RWPE2 (cell line): ENCODE measurements at regions not wholly inside any gene's neighbourhood (a gene's known extent, or its start where the extent isn't known, plus 50 kb on each side); places are given as distances from the start of the nearest gene placed in this dataset.

Source experiments
- ATAC-seq: fragments of 200-7000 bp; cut with Tn5 transposase; 3 replicates; pipeline ENCODE4 v1.9.1; 2021; ENCODE audit warnings: low read depth
- DNase-seq: peaks from one replicate; pipeline ENCODE4 v3.0.0-alpha.2; 2020; ENCODE audit warnings: low spot score
- H3K27ac ChIP-seq: fragments of 450-650 bp; 2 replicates; pipeline ENCODE4 v1.5.1; 2017; ENCODE audit warnings: mild to moderate bottlenecking; ENCODE audit not compliant: poor library complexity, severe bottlenecking
- H3K27me3 ChIP-seq: fragments of 250-450 bp; sonication (Bioruptor Pico); 2 replicates; pipeline ENCODE4 v1.5.1; 2021; ENCODE audit warnings: mild to moderate bottlenecking, moderate library complexity; ENCODE audit not compliant: insufficient read depth, poor library complexity, severe bottlenecking
- H3K36me3 ChIP-seq: fragments of 250-450 bp; sonication (Bioruptor Pico); 2 replicates; pipeline ENCODE4 v1.5.1; 2020; ENCODE audit warnings: low read depth, mild to moderate bottlenecking, moderate library complexity
- H3K4me1 ChIP-seq: fragments of 250-450 bp; sonication (Bioruptor Pico); 2 replicates; pipeline ENCODE4 v1.5.1; 2021; ENCODE audit warnings: mild to moderate bottlenecking, moderate library complexity; ENCODE audit not compliant: insufficient read depth, poor library complexity, severe bottlenecking
- H3K4me3 ChIP-seq: fragments of 250-450 bp; sonication (Bioruptor Pico); 2 replicates; pipeline ENCODE4 v1.5.1; 2021; ENCODE audit warnings: mild to moderate bottlenecking, moderate library complexity; ENCODE audit not compliant: severe bottlenecking
- H3K9me3 ChIP-seq: fragments of 250-450 bp; sonication (Bioruptor Pico); 2 replicates; pipeline ENCODE4 v1.5.1; 2021; ENCODE audit warnings: mild to moderate bottlenecking, moderate library complexity; ENCODE audit not compliant: severe bottlenecking
- TF ChIP-seq, protein P1 (sequence below): fragments of 450-650 bp; IDR thresholded peaks from one replicate; pipeline ENCODE4 v1.5.1; 2017; ENCODE audit warnings: mild to moderate bottlenecking, moderate library complexity; ENCODE audit not compliant: poor library complexity, severe bottlenecking

- no peak for ATAC-seq
- H3K27ac ChIP-seq = no peak overlapping the region
- no peaks in the 10 kb centered on the region for H3K36me3 ChIP-seq
- H3K27me3 ChIP-seq = peaks cover 32% of the 10 kb centered on the region
- no peaks in the 10 kb centered on the region for H3K4me1 ChIP-seq
- no peak for DNase-seq
- TF ChIP-seq, protein P1, sequence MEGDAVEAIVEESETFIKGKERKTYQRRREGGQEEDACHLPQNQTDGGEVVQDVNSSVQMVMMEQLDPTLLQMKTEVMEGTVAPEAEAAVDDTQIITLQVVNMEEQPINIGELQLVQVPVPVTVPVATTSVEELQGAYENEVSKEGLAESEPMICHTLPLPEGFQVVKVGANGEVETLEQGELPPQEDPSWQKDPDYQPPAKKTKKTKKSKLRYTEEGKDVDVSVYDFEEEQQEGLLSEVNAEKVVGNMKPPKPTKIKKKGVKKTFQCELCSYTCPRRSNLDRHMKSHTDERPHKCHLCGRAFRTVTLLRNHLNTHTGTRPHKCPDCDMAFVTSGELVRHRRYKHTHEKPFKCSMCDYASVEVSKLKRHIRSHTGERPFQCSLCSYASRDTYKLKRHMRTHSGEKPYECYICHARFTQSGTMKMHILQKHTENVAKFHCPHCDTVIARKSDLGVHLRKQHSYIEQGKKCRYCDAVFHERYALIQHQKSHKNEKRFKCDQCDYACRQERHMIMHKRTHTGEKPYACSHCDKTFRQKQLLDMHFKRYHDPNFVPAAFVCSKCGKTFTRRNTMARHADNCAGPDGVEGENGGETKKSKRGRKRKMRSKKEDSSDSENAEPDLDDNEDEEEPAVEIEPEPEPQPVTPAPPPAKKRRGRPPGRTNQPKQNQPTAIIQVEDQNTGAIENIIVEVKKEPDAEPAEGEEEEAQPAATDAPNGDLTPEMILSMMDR = no peak
- H3K9me3 ChIP-seq = no peaks in the 10 kb centered on the region
- no peak overlapping the region for H3K4me3 ChIP-seq
Observed at GRCh38 chr6:137412562-137412961, 81.6 kb downstream of the OLIG3 start.

- Histone ChIP-seq H3K4me3 (no peak overlapping the region), H3K27me3 (peaks cover 26% of the 10 kb centered on the region), H3K27ac (no peak overlapping the region), H3K4me1 (no peaks in the 10 kb centered on the region), H3K9me3 (no peaks in the 10 kb centered on the region), H3K36me3 (no peaks in the 10 kb centered on the region)
- TF ChIP-seq, protein P1 = no peak
- no peak for ATAC-seq
- no peak for DNase-seq
Observed at GRCh38 chr6:137409266-137409777, 84.9 kb downstream of the OLIG3 start.

- no peak for ATAC-seq
- no peak overlapping the region for H3K27ac ChIP-seq
- TF ChIP-seq, protein P1 = no peak
- no peaks in the 10 kb centered on the region for H3K4me1 ChIP-seq
- H3K27me3 ChIP-seq = peaks cover 11% of the 10 kb centered on the region
- no peak overlapping the region for H3K4me3 ChIP-seq
- DNase-seq = no peak
- no peaks in the 10 kb centered on the region for H3K9me3 ChIP-seq
- no peaks in the 10 kb centered on the region for H3K36me3 ChIP-seq
Observed at GRCh38 chr6:137407816-137408215, 86.4 kb downstream of the OLIG3 start.

GRCh38 chr6:137405806-137406205 lies 88.4 kb downstream of the OLIG3 start:
- H3K27ac ChIP-seq = no peak overlapping the region
- H3K36me3 ChIP-seq = no peaks in the 10 kb centered on the region
- peaks cover 6% of the 10 kb centered on the region for H3K27me3 ChIP-seq
- H3K4me3 ChIP-seq = no peak overlapping the region
- TF ChIP-seq, protein P1 = no peak
- no peak for ATAC-seq
- H3K9me3 ChIP-seq = no peaks in the 10 kb centered on the region
- DNase-seq = no peak
- no peaks in the 10 kb centered on the region for H3K4me1 ChIP-seq

DNA sequence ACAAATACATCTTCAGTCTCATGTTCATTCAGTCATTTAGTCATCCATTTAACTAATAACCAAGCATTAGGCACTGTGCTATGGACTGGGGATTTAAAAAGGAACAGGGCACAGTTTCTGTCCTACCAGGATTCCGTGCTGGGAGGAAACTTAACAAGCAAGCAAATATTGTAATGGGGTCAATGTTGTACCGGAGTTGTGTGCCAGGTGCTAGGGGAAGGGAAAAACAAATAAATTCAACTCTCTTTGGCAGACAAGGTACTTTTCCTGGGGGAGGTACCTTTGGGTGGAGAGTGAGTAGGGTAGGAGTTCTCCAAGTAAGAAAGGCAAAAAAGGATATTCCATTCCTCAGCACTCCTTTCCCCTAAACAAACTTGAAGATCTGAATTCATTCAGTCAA lies 90.3 kb downstream of the OLIG3 start:
- H3K27ac ChIP-seq = no peak overlapping the region
- peaks cover 3% of the 10 kb centered on the region for H3K27me3 ChIP-seq
- no peak for ATAC-seq
- no peaks in the 10 kb centered on the region for H3K9me3 ChIP-seq
- no peaks in the 10 kb centered on the region for H3K36me3 ChIP-seq
- TF ChIP-seq, protein P1 = no peak
- no peak for DNase-seq
- H3K4me3 ChIP-seq = no peak overlapping the region
- H3K4me1 ChIP-seq = no peaks in the 10 kb centered on the region
